SK-N-MC (cell line): ENCODE measurements at regions not wholly inside any gene's neighbourhood (a gene's known extent, or its start where the extent isn't known, plus 50 kb on each side); places are given as distances from the start of the nearest gene placed in this dataset.

Experiments
- EZH2 ChIP-seq: fragments of 200-600 bp; sonication (generic); IDR thresholded peaks from one replicate; pipeline ENCODE4 v1.6.1; 2017; ENCODE audit warnings: antibody characterized with exemption
- FOXP2 ChIP-seq: optimal IDR thresholded peaks from 2 replicates; pipeline ENCODE3; 2011; ENCODE audit warnings: mild to moderate bottlenecking, moderate library complexity; ENCODE audit not compliant: insufficient read depth; ENCODE audit errors: extremely low read length, control extremely low read depth
- POLR2AphosphoS5 ChIP-seq: IDR thresholded peaks from 2 replicates; pipeline ENCODE4 v1.6.1; 2012; ENCODE audit warnings: mild to moderate bottlenecking, low read depth, low read length, borderline replicate concordance

GRCh38 chr5:60261732-60262131 is 368.2 kb upstream of the PDE4D start:
- TF ChIP-seq EZH2: no peak
- TF ChIP-seq POLR2AphosphoS5: no peak
- TF ChIP-seq FOXP2: no peak
